Gastrocnemius medialis (tissue), 4 donors: ENCODE measurements at regions not wholly inside any gene's neighbourhood (a gene's known extent, or its start where the extent isn't known, plus 50 kb on each side); places are given as distances from the start of the nearest gene placed in this dataset.

ENCODE experiments used
- POLR2A ChIP-seq, 2 donors: fragments of 450-650 bp; IDR thresholded peaks; one replicate each; pipeline ENCODE4 v1.6.1; 2017; ENCODE audit warnings: antibody characterized with exemption in 2 of 2, mild to moderate bottlenecking in 2 of 2, moderate library complexity in 2 of 2
- TF ChIP-seq, protein P1 (sequence below), 5 experiments: fragments of 450-650 bp in 3 of 5; fragments of 200-600 bp in 2 of 5; sonication (generic) in 2 of 5; IDR thresholded peaks in 4 of 5; conservative IDR thresholded peaks in 1 of 5; 1 replicate in 4 of 5; 2 replicates in 1 of 5; pipeline ENCODE4 v1.5.1; 2016 to 2019; ENCODE audit warnings: antibody characterized with exemption in 5 of 5, mild to moderate bottlenecking in 3 of 5, moderate library complexity in 3 of 5

DNA sequence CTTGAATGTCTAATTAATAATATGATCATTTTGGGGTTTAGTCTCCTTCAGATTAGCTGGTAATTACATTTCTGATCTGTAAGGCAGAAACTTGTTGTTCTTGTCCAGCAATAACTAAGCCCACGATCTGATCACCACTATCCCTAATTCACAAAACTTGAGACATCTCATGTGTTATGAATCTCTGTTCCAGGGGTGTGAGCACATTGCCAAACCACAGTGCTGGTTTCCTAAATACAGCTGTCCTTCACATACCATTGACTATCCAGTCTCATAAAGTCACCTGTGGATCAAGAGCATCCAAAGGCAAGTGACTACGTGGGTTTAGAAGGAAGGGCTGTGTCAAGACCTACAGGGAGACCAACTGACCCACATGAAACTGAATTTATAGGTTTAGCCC is 134.1 kb upstream of the PRLR start:
- TF ChIP-seq POLR2A (IDR thresholded peaks at IDR 0.05): no peak
- TF ChIP-seq, protein P1, sequence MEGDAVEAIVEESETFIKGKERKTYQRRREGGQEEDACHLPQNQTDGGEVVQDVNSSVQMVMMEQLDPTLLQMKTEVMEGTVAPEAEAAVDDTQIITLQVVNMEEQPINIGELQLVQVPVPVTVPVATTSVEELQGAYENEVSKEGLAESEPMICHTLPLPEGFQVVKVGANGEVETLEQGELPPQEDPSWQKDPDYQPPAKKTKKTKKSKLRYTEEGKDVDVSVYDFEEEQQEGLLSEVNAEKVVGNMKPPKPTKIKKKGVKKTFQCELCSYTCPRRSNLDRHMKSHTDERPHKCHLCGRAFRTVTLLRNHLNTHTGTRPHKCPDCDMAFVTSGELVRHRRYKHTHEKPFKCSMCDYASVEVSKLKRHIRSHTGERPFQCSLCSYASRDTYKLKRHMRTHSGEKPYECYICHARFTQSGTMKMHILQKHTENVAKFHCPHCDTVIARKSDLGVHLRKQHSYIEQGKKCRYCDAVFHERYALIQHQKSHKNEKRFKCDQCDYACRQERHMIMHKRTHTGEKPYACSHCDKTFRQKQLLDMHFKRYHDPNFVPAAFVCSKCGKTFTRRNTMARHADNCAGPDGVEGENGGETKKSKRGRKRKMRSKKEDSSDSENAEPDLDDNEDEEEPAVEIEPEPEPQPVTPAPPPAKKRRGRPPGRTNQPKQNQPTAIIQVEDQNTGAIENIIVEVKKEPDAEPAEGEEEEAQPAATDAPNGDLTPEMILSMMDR (IDR thresholded peaks at IDR 0.05 in 4 of 5, conservative IDR thresholded peaks at IDR 0.05 in 1 of 5): no peak
